GM21619 (cell line): ENCODE measurements at regions not wholly inside any gene's neighbourhood (a gene's known extent, or its start where the extent isn't known, plus 50 kb on each side); places are given as distances from the start of the nearest gene placed in this dataset.

ENCODE experiments used
- ATAC-seq: cut with Tn5 transposase; IDR thresholded peaks from one replicate; pipeline ENCODE4 v1.9.1; 2021; ENCODE audit not compliant: unreplicated experiment

DNA sequence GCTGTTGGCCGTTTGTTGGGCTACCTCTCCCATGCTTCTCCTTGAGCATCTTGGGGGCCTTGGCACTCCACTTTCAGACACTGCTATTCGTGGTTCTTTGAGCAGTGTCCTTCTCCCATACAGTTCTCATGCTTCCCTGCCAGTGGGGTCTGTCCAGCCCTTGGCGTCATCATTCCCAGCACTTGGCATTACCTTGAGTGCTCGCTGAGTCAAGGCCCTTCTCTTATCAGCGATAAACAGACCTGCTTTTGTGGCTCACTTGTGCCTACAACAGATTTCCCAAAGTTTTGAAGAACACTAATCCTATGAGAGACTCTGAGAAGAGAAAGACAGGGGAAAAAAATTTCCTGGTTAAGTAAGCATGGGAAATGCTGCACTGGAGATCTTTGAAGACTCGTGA, 85.3 kb downstream of the NOC3L start:
- no peak for ATAC-seq

DNA sequence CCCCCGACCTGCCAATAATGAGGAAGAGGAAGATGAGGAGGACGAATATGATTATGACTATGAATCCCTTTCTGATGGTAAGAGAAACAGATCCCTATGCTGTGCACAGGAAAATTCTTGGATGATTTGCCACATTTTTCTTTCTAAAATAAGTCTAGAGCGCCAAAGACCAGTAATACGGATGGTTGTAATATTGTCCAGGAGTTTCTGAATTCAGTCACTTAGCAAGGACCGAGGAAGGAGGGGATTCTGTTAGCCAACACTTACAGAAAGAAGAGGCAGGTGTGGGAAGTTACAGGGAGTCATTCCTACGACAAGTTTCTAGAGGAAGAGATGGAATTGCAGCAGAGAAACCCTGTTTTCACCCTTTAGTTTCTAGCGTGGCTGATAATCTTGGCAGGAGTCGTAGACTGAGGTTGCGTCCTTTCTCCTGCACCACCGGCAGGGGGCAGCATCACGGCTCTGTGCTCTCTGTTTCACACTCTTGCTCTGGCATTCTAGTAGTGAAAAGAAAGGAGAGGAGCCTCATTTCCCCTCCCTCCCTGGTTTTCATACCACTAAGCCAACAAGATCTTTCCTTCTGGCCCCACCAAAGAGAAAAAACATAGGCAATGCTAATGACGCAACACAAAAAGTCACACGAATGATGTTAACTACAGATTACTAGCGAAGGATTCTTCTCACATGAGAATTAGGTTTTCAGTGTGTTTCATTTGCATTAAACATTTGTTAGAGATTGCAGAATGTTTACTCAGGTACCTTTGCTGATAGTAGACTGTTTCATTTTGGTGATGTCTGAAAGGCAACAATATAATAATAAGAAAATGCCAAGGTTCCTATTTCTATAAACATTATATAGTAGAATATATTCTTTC, 82.7 kb downstream of the NOC3L start:
- peak; percentile 65 for ATAC-seq

DNA sequence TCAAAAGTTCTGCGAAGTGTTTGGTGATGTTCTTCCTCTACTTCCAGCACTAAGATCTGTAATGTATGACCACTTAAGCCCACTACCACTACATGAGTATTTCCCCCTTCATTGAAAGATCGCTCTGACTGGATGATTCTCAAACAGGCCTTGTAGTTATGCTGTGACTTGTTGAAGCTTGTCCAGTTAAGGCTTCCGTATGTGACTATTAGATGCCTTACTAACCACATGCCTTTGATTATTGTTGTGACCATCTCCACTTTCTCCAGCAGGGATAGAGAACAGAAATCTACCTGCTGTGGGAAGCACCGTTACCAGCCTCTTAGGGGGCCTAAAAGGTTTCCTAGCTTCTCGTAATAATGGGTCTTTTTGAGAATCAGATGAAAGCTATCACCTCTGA, 81.1 kb downstream of the NOC3L start:
- ATAC-seq, result no peak

DNA sequence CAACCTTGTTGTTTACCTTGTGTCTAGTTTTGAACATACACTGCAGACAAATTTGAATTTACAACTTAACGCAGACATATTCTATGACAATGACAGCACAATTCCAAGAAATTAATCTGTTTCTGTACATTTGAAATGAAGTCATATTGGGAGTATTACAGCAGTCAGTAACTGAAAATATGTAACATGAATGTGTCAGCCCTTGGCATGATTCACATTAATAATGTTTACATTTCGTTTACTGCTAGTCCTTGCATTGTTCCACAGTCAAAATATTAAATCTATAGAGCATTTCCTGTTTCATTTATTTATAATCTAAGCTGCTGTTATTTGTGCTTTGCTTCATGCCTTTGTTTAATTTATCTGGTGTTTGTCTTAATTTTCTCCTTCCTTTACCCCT, 80.4 kb downstream of the NOC3L start:
- ATAC-seq, result no peak
